ENCODE measurements at regions not wholly inside any gene's neighbourhood (a gene's known extent, or its start where the extent isn't known, plus 50 kb on each side); places are given as distances from the start of the nearest gene placed in this dataset.

DNA sequence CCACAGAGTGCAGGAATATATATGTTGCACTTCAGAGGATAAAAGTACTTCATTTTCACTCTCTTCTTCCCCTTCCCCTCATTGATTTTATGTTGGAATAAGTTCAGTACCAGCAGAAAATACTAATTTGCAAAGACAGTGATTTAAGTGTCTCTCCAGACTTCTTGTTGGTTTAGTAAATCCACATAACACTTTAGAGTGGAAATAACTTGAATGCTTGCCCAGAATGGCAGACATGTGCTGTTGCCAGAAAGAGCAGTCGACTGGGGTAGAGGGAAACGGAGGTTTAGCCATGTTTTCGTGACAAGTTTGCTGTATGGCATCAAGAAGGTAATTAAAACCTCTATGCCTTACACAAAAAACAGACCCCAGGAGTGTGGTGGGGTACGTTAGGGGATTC is 246.0 kb upstream of the CXCR4 start:
- TF ChIP-seq, protein P1, sequence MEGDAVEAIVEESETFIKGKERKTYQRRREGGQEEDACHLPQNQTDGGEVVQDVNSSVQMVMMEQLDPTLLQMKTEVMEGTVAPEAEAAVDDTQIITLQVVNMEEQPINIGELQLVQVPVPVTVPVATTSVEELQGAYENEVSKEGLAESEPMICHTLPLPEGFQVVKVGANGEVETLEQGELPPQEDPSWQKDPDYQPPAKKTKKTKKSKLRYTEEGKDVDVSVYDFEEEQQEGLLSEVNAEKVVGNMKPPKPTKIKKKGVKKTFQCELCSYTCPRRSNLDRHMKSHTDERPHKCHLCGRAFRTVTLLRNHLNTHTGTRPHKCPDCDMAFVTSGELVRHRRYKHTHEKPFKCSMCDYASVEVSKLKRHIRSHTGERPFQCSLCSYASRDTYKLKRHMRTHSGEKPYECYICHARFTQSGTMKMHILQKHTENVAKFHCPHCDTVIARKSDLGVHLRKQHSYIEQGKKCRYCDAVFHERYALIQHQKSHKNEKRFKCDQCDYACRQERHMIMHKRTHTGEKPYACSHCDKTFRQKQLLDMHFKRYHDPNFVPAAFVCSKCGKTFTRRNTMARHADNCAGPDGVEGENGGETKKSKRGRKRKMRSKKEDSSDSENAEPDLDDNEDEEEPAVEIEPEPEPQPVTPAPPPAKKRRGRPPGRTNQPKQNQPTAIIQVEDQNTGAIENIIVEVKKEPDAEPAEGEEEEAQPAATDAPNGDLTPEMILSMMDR (IDR thresholded peaks at IDR 0.05): no peak
- TF ChIP-seq POLR2AphosphoS5 (IDR thresholded peaks at IDR 0.05) (no peak), EP300 (IDR thresholded peaks at IDR 0.05) (no peak)

Data from gastroesophageal sphincter (tissue), 3 donors.